Tibial nerve (tissue), 4 donors: ENCODE measurements at regions not wholly inside any gene's neighbourhood (a gene's known extent, or its start where the extent isn't known, plus 50 kb on each side); places are given as distances from the start of the nearest gene placed in this dataset.
"Not testable (repeated sequence)": the region's sequence is repeated elsewhere in the genome, so short reads cannot be mapped to it uniquely, and the experiment has no call there.

ENCODE experiments used
- DNase-seq, 2 donors: peaks; one replicate each; pipeline ENCODE4 v3.0.0-alpha.2; 2019; ENCODE audit warnings: low spot score in 2 of 2
- H3K27ac ChIP-seq, 4 donors: fragments of 200-600 bp; sonication (generic) in 3 of 4; one replicate each; pipeline ENCODE4 v1.5.1; 2017 to 2019; ENCODE audit warnings: mild to moderate bottlenecking in 1 of 4
- H3K27me3 ChIP-seq, 2 donors: fragments of 200-600 bp; sonication (generic) in 1 of 2; one replicate each; pipeline versions ENCODE4 v1.5.1 to v1.6.0; 2017 to 2019
- H3K36me3 ChIP-seq, 3 donors: fragments of 200-600 bp; sonication (generic); one replicate each; pipeline ENCODE4 v1.5.1; 2018 to 2019
- H3K4me1 ChIP-seq, 4 donors: fragments of 200-600 bp; sonication (generic) in 3 of 4; one replicate each; pipeline ENCODE4 v1.5.1; 2017 to 2019
- H3K4me3 ChIP-seq, 4 donors: fragments of 200-600 bp; sonication (generic) in 3 of 4; one replicate each; pipeline ENCODE4 v1.5.1; 2017 to 2019; ENCODE audit warnings: mild to moderate bottlenecking in 1 of 4, moderate library complexity in 1 of 4
- H3K9me3 ChIP-seq, 4 donors: fragments of 200-600 bp; sonication (generic) in 3 of 4; one replicate each; pipeline ENCODE4 v1.5.1; 2017 to 2019
- EP300 ChIP-seq, 2 donors: sonication (generic); formaldehyde crosslinking; IDR thresholded peaks; one replicate each; pipeline ENCODE4 v1.6.1; 2017; ENCODE audit warnings: antibody characterized with exemption in 2 of 2, mild to moderate bottlenecking in 1 of 2
- POLR2A ChIP-seq, 2 donors: fragments of 450-650 bp; IDR thresholded peaks; one replicate each; pipeline ENCODE4 v1.6.1; 2017; ENCODE audit warnings: antibody characterized with exemption in 2 of 2, mild to moderate bottlenecking in 2 of 2, moderate library complexity in 2 of 2
- WGBS, 2 donors: methylation state at CpG; one replicate each; pipeline ENCODE4 v1.1.5; 2018; 5-methylcytosine and 5-hydroxymethylcytosine counted together
- TF ChIP-seq, protein P1 (sequence below), 5 experiments: fragments of 200-600 bp in 3 of 5; fragments of 450-650 bp in 2 of 5; sonication (generic) in 3 of 5; IDR thresholded peaks; one replicate each; pipeline ENCODE4 v1.5.1; 2016 to 2019; ENCODE audit warnings: antibody characterized with exemption in 5 of 5, mild to moderate bottlenecking in 3 of 5, moderate library complexity in 2 of 5

DNA sequence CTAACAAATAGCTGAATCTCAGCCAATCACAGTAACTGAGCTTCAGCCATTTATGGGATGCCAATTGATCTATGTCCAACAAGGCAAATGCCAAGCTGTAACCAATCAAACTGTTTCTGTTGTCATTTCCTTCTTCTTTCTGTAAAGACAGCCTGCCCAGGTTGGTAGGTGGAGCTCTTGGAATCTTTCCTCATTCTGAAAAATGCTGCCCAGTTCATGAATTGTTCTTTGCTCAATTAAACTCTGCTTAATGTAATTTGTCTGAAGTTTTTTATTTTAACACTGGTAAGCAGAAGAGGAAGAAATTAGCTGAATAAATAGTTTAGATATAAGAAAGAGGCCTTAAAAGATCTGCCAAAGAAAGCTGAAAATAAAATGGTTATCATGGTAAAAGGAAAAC, 1235.6 kb downstream of the EFNA5 start:
- TF ChIP-seq POLR2A (IDR thresholded peaks at IDR 0.05) (no peak), EP300 (IDR thresholded peaks at IDR 0.05) (no peak)
- TF ChIP-seq, protein P1, sequence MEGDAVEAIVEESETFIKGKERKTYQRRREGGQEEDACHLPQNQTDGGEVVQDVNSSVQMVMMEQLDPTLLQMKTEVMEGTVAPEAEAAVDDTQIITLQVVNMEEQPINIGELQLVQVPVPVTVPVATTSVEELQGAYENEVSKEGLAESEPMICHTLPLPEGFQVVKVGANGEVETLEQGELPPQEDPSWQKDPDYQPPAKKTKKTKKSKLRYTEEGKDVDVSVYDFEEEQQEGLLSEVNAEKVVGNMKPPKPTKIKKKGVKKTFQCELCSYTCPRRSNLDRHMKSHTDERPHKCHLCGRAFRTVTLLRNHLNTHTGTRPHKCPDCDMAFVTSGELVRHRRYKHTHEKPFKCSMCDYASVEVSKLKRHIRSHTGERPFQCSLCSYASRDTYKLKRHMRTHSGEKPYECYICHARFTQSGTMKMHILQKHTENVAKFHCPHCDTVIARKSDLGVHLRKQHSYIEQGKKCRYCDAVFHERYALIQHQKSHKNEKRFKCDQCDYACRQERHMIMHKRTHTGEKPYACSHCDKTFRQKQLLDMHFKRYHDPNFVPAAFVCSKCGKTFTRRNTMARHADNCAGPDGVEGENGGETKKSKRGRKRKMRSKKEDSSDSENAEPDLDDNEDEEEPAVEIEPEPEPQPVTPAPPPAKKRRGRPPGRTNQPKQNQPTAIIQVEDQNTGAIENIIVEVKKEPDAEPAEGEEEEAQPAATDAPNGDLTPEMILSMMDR (IDR thresholded peaks at IDR 0.05), result no peak

DNA sequence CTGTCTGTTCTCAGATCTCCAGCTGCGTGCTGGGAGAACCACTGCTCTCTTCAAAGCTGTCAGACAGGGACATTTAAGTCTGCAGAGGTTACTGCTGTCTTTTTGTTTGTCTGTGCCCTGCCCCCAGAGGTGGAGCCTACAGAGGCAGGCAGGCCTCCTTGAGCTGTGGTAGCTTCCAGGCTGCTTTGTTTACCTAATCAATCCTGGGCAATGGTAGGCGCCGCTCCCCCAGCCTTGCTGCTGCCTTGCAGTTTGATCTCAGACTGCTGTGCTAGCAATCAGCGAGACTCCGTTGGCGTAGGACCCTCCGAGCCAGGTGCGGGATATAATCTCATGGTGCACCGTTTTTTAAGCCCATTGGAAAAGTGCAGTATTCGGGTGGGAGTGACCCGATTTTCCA, 1240.0 kb downstream of the EFNA5 start:
- DNase-seq, H3K27me3 ChIP-seq, H3K4me1 ChIP-seq, H3K4me3 ChIP-seq, H3K36me3 ChIP-seq, H3K27ac ChIP-seq: not testable (repeated sequence)
- peaks cover 0 to 18% (median 0%) of the 10 kb centered on the region in 4 donors for H3K9me3 ChIP-seq
- 93 to 94% methylated on average over 9 to 10 of the region's 11 CpGs for WGBS, 2 donors

More for the DNA sequence above, 1235.6 kb downstream of the EFNA5 start:
- H3K36me3 ChIP-seq, result no peaks in the 10 kb centered on the region
- no peak overlapping the region for H3K27ac ChIP-seq
- no peaks in the 10 kb centered on the region for H3K4me1 ChIP-seq
- H3K9me3 ChIP-seq, result peaks cover 0 to 13% (median 0%) of the 10 kb centered on the region in 4 donors
- no peaks in the 10 kb centered on the region for H3K27me3 ChIP-seq
- H3K4me3 ChIP-seq, result no peak overlapping the region
- no peak for DNase-seq

DNA sequence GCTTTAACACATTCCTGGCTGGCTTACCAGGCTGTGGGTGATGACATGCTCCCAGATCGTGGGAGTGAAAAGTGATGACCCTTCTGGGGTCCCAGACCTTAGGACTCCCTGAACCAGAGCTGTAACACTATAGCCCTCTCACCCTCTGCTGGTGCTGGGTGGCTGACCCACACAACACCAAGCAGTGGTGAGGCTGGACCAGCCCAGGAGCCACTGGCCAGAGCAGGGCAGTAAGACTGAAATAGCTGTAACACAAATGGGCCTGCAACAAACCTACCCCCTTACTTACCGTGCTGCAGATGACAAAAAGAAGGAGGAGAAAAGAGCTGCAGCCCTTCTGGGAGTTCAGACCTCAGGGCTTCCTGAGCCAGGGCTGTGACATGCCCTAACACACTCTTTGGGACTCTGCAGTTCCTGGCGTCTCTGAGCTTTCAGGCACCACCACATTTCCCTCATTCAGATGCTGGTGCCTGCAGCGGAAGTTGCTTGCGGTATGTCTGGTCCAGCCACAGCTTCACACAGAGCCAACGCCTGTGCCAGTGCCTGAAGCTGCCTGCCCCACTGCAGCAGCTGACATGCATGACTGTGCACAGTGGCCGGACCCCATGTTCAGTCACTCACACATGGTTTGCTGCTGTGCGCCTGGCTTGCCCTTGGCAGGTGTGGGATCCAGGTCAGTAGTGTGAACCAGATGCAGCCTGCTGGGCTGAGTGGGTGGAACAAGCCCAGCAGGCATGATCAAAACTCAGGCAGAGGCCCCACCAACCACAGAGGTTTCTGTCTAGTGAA, 1247.4 kb downstream of the EFNA5 start:
- DNase-seq, result no peak
- H3K27ac ChIP-seq, result no peak overlapping the region
- TF ChIP-seq, protein P1 (IDR thresholded peaks at IDR 0.05), result no peak
- no peak for TF ChIP-seq EP300 (IDR thresholded peaks at IDR 0.05)
- no peak for TF ChIP-seq POLR2A (IDR thresholded peaks at IDR 0.05)

DNA sequence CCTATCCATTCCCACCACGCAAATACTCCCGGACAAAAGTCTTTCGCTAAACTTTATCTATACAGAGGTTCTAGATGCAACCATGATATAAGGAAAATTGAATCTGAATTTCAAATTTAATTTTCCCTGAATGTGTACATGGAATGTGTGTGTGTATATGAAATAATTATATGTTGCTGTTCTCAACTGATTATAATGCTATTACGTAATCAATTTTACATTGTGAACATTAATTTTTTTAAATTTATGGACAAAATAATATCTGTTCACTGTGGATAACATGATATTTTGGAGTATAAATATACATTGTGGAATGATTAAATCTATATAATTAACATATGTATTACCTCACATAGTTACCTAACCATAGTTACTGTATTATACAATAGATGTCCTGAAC, 1250.6 kb downstream of the EFNA5 start:
- no peak for TF ChIP-seq POLR2A (IDR thresholded peaks at IDR 0.05)
- TF ChIP-seq EP300 (IDR thresholded peaks at IDR 0.05), result no peak
- TF ChIP-seq, protein P1 (IDR thresholded peaks at IDR 0.05), result no peak
- Histone ChIP-seq H3K36me3 (no peaks in the 10 kb centered on the region), H3K4me1 (no peaks in the 10 kb centered on the region), H3K27ac (no peak overlapping the region), H3K9me3 (peaks cover 0 to 7% (median 0%) of the 10 kb centered on the region in 4 donors), H3K27me3 (no peaks in the 10 kb centered on the region), H3K4me3 (no peak overlapping the region)
- WGBS, 2 donors, result 87 to 95% methylated on average over 4 of the region's 4 CpGs
- DNase-seq, result no peak

More for the DNA sequence above, 1247.4 kb downstream of the EFNA5 start:
- Histone ChIP-seq H3K9me3 (peaks cover 0 to 7% (median 0%) of the 10 kb centered on the region in 4 donors), H3K4me1 (no peaks in the 10 kb centered on the region), H3K36me3 (no peaks in the 10 kb centered on the region), H3K4me3 (no peak overlapping the region), H3K27me3 (no peaks in the 10 kb centered on the region)
- WGBS, 2 donors, result 92 to 96% methylated on average over 8 of the region's 8 CpGs

DNA sequence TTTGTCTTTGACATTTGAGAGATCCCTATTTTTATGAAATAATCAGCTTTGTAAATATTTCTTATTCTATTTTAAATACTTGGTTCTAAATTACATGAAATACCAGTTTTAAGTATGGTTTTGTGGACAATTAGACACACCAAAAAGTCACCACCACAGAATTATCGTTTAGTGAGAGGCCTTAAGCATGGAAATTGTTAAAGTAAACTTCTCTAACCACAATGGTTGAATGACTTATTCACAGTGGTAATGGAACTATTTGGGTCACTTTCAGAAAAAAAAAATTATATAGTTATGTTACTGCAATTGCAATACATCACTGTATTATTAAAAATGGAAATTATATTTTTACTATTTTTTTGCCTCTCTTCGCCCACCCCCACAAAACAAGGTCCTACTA, 1252.5 kb downstream of the EFNA5 start:
- no peak overlapping the region for H3K27ac ChIP-seq
- 74 to 85% methylated on average over 2 of the region's 2 CpGs for WGBS, 2 donors
- no peak for DNase-seq
- peaks cover 0 to 5% (median 0%) of the 10 kb centered on the region in 4 donors for H3K9me3 ChIP-seq
- H3K36me3 ChIP-seq, result no peaks in the 10 kb centered on the region
- no peaks in the 10 kb centered on the region for H3K4me1 ChIP-seq
- H3K4me3 ChIP-seq, result no peak overlapping the region
- TF ChIP-seq POLR2A (IDR thresholded peaks at IDR 0.05) (no peak), EP300 (IDR thresholded peaks at IDR 0.05) (no peak)
- TF ChIP-seq, protein P1 (IDR thresholded peaks at IDR 0.05), result no peak
- H3K27me3 ChIP-seq, result no peaks in the 10 kb centered on the region
